RPMI8226 (cell line): ENCODE measurements at regions not wholly inside any gene's neighbourhood (a gene's known extent, or its start where the extent isn't known, plus 50 kb on each side); places are given as distances from the start of the nearest gene placed in this dataset.

Source experiments
- DNase-seq: peaks from one replicate; pipeline ENCODE4 v3.0.0-alpha.2; 2015

GRCh38 chr2:23291239-23291638, 93.7 kb upstream of the KLHL29 start:
- no peak for DNase-seq

GRCh38 chr2:23292024-23292423, 93.0 kb upstream of the KLHL29 start:
- DNase-seq, result no peak

- DNase-seq, result no peak
Measured at GRCh38 chr2:23293063-23293462, 91.9 kb upstream of the KLHL29 start.

- no peak for DNase-seq
Measured at GRCh38 chr2:23293731-23294130, 91.2 kb upstream of the KLHL29 start.

GRCh38 chr2:23294238-23294637, 90.7 kb upstream of the KLHL29 start:
- no peak for DNase-seq

GRCh38 chr2:23296691-23297090, 88.3 kb upstream of the KLHL29 start:
- no peak for DNase-seq

GRCh38 chr2:23297112-23297511, 87.9 kb upstream of the KLHL29 start:
- DNase-seq, result no peak

GRCh38 chr2:23298551-23298950, 86.4 kb upstream of the KLHL29 start:
- DNase-seq, result no peak

GRCh38 chr2:23299476-23300195, 85.3 kb upstream of the KLHL29 start:
- no peak for DNase-seq

- DNase-seq, result no peak
Measured at GRCh38 chr2:23301136-23301535, 83.8 kb upstream of the KLHL29 start.

GRCh38 chr2:23302591-23302990, 82.4 kb upstream of the KLHL29 start:
- no peak for DNase-seq

- DNase-seq, result no peak
Measured at GRCh38 chr2:23306401-23306800, 78.6 kb upstream of the KLHL29 start.

GRCh38 chr2:23311186-23311585, 73.8 kb upstream of the KLHL29 start:
- no peak for DNase-seq

- peak; percentile 20 for DNase-seq
Measured at GRCh38 chr2:23312996-23313606, 71.9 kb upstream of the KLHL29 start.

GRCh38 chr2:23314687-23315086, 70.3 kb upstream of the KLHL29 start:
- no peak for DNase-seq

- no peak for DNase-seq
Measured at GRCh38 chr2:23320058-23320457, 64.9 kb upstream of the KLHL29 start.

- peak; percentile 30 for DNase-seq
Measured at GRCh38 chr2:23321751-23322150, 63.2 kb upstream of the KLHL29 start.

- DNase-seq, result no peak
Measured at GRCh38 chr2:23322567-23323197, 62.3 kb upstream of the KLHL29 start.

- DNase-seq, result no peak
Measured at GRCh38 chr2:23323198-23323916, 61.6 kb upstream of the KLHL29 start.

- no peak for DNase-seq
Measured at GRCh38 chr2:23323917-23324680, 60.9 kb upstream of the KLHL29 start.

- DNase-seq, result no peak
Measured at GRCh38 chr2:23326330-23326729, 58.6 kb upstream of the KLHL29 start.

- DNase-seq, result no peak
Measured at GRCh38 chr2:23327416-23327815, 57.6 kb upstream of the KLHL29 start.

- no peak for DNase-seq
Measured at GRCh38 chr2:23327887-23328286, 57.1 kb upstream of the KLHL29 start.
